Lower lobe of right lung (tissue), 2 donors: ENCODE measurements at regions not wholly inside any gene's neighbourhood (a gene's known extent, or its start where the extent isn't known, plus 50 kb on each side); places are given as distances from the start of the nearest gene placed in this dataset.
A peak's percentile ranks its signal among the peaks of the same experiment; 100 is the strongest.

ENCODE experiments used
- ATAC-seq, 2 donors: fragments of 200-7000 bp; cut with Tn5 transposase; one replicate each; pipeline ENCODE4 v1.9.1; 2020 to 2022; ENCODE audit warnings: mild to moderate bottlenecking in 2 of 2, moderate library complexity in 2 of 2
- DNase-seq: peaks from one replicate; pipeline ENCODE4 v3.0.0-alpha.2; 2020
- H3K27ac ChIP-seq: fragments of 200-600 bp; one replicate; pipeline ENCODE4 v1.8.0; 2022
- H3K27me3 ChIP-seq: fragments of 200-600 bp; one replicate; pipeline ENCODE4 v1.8.0; 2022; ENCODE audit warnings: low read depth
- H3K36me3 ChIP-seq: fragments of 200-600 bp; one replicate; pipeline ENCODE4 v1.8.0; 2022; ENCODE audit warnings: mild to moderate bottlenecking
- H3K4me1 ChIP-seq: fragments of 200-600 bp; one replicate; pipeline ENCODE4 v1.8.0; 2022
- H3K4me3 ChIP-seq: fragments of 200-600 bp; one replicate; pipeline ENCODE4 v1.8.0; 2022; ENCODE audit warnings: mild to moderate bottlenecking
- H3K9me3 ChIP-seq: fragments of 200-600 bp; one replicate; pipeline ENCODE4 v1.8.0; 2022
- intact Hi-C: fragments of 100-400 bp; cut with DNase I; formaldehyde crosslinking; loops from one replicate; pipeline ENCODE4 v1.11.0; 2022
- TF ChIP-seq, protein P1 (sequence below): fragments of 200-600 bp; IDR thresholded peaks from one replicate; pipeline ENCODE4 v1.8.0; 2022; ENCODE audit warnings: antibody characterized with exemption, mild to moderate bottlenecking
- donor health status: DM: no; HTN: yes; CAD: no; lungs with severe emphysema.

GRCh38 chr2:129877289-129877741 lies 102.2 kb upstream of the RAB6C start:
- no peaks in the 10 kb centered on the region for H3K36me3 ChIP-seq
- DNase-seq, result peak; percentile 94
- H3K9me3 ChIP-seq, result no peaks in the 10 kb centered on the region
- ATAC-seq, result peak; percentile 95 to 96
- peaks cover 16% of the 10 kb centered on the region for H3K4me1 ChIP-seq
- TF ChIP-seq, protein P1, sequence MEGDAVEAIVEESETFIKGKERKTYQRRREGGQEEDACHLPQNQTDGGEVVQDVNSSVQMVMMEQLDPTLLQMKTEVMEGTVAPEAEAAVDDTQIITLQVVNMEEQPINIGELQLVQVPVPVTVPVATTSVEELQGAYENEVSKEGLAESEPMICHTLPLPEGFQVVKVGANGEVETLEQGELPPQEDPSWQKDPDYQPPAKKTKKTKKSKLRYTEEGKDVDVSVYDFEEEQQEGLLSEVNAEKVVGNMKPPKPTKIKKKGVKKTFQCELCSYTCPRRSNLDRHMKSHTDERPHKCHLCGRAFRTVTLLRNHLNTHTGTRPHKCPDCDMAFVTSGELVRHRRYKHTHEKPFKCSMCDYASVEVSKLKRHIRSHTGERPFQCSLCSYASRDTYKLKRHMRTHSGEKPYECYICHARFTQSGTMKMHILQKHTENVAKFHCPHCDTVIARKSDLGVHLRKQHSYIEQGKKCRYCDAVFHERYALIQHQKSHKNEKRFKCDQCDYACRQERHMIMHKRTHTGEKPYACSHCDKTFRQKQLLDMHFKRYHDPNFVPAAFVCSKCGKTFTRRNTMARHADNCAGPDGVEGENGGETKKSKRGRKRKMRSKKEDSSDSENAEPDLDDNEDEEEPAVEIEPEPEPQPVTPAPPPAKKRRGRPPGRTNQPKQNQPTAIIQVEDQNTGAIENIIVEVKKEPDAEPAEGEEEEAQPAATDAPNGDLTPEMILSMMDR, result no peak
- peak overlapping the region; percentile 75 for H3K4me3 ChIP-seq
- peak overlapping the region; percentile 71 for H3K27ac ChIP-seq
- intact Hi-C loops, result no loop called here
- H3K27me3 ChIP-seq, result no peaks in the 10 kb centered on the region

GRCh38 chr2:129877795-129878775 lies 101.4 kb upstream of the RAB6C start:
- no peaks in the 10 kb centered on the region for H3K27me3 ChIP-seq
- H3K36me3 ChIP-seq, result no peaks in the 10 kb centered on the region
- intact Hi-C loops, result no loop called here
- H3K4me3 ChIP-seq, result peak overlapping the region; percentile 75
- H3K27ac ChIP-seq, result peak overlapping the region; percentile 37
- H3K4me1 ChIP-seq, result peaks cover 16% of the 10 kb centered on the region
- ATAC-seq (peak; percentile 31 to 65), DNase-seq (no peak)
- H3K9me3 ChIP-seq, result no peaks in the 10 kb centered on the region
- TF ChIP-seq, protein P1, result no peak

- DNase-seq (no peak), ATAC-seq (no peak)
- intact Hi-C loops, result no loop called here
- H3K9me3 ChIP-seq, result no peaks in the 10 kb centered on the region
- no peaks in the 10 kb centered on the region for H3K36me3 ChIP-seq
- H3K27ac ChIP-seq, result no peak overlapping the region
- TF ChIP-seq, protein P1, result no peak
- peaks cover 16% of the 10 kb centered on the region for H3K4me1 ChIP-seq
- H3K4me3 ChIP-seq, result no peak overlapping the region
- H3K27me3 ChIP-seq, result no peaks in the 10 kb centered on the region
Observed at GRCh38 chr2:129879614-129880180, 99.8 kb upstream of the RAB6C start.

- DNase-seq, result no peak
Observed at GRCh38 chr2:129880309-129880708, 99.2 kb upstream of the RAB6C start.

DNA sequence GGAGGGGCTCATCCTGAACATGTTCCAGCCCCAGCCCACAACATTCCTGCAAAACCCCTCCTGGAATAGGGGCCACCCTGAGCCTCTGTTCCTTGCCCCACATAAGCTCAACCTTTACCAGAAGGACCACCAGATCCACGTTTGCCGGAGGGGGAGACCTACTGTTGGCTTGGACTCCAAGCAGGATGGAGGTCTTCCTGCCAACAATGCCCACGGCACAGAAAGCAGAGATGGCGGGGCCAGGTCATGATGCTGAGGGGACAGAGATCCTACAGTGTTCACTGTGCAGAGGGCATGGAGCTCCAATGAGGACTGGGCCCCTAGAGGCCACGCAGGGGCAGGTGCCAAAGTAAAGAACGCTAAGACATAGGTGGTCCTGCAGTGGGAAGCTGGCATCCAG lies 98.5 kb upstream of the RAB6C start:
- Histone ChIP-seq H3K27me3 (no peaks in the 10 kb centered on the region), H3K9me3 (no peaks in the 10 kb centered on the region), H3K27ac (no peak overlapping the region), H3K36me3 (no peaks in the 10 kb centered on the region), H3K4me3 (no peak overlapping the region), H3K4me1 (peaks cover 16% of the 10 kb centered on the region)
- DNase-seq (no peak), ATAC-seq (no peak)
- intact Hi-C loops, result no loop called here
- TF ChIP-seq, protein P1, result no peak

More at GRCh38 chr2:129880309-129880708, 99.2 kb upstream of the RAB6C start:
- no peak for ATAC-seq
- H3K27me3 ChIP-seq, result no peaks in the 10 kb centered on the region
- no peaks in the 10 kb centered on the region for H3K36me3 ChIP-seq
- H3K27ac ChIP-seq, result no peak overlapping the region
- no peak overlapping the region for H3K4me3 ChIP-seq
- intact Hi-C loops, result no loop called here
- TF ChIP-seq, protein P1, result no peak
- peaks cover 16% of the 10 kb centered on the region for H3K4me1 ChIP-seq
- no peaks in the 10 kb centered on the region for H3K9me3 ChIP-seq
